T-helper 2 cell (primary cell): ENCODE measurements at regions not wholly inside any gene's neighbourhood (a gene's known extent, or its start where the extent isn't known, plus 50 kb on each side); places are given as distances from the start of the nearest gene placed in this dataset.

Experiments
- DNase-seq, 5 experiments: peaks; one replicate each; pipeline versions ENCODE4 v3.0.0 to v3.0.0-alpha.2; 2012 to 2022

DNA sequence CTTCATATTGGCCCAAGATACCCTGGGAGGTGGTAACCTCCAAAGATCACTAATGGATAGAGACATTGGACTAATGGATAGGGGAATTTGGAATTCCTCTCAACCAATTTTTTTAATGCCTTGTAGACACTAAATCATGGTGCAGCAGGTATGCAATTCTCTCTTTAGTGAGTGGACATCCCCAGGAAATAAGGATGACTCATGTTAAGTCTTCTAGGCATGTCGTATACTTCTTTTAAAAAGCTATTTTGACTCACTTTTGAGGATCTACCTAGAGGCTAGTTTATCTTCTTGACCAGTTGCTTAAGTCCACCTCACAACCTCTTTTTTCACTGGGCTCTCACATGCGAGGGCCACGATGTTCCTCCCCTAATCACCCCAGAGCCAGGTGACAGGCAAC, 211.6 kb upstream of the CDH12 start:
- DNase-seq, result no peak

DNA sequence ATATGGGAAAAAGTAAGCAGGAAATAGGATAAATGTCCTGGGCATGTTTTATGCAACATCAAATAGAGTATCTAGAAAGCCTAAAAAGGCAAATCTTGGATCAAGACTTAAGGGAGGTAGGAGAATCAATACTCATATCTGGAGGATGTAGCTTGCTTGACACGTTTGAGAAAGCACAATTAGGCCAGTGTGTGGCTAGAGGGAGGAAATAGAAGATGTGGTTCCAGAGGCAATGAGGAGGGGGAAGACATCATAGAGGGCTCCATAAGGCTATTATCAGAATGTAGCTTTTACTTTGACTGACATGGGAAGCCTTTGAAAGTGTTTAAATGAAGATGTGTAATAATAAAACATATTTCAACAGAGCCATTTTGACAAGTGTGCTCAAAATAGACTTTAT, 200.7 kb upstream of the CDH12 start:
- DNase-seq, result no peak

DNA sequence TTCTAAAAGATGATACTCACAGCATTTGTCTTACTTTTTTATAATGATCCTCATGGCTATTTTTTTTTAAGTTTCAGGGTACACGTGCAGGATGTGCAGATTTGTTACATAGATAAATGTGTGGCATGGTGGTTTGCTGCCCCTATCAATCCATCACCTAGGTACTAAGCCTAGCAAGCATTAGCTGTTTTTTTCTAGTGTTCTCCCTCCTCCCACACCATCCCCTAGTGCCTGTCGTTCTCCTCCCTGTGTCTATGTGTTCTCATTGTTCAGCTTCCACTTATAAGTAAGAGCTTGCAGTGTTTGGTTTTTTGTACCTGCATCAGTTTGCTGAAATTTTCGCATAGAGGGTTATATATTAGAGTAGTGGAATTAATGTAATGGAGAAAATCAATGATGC, 189.1 kb upstream of the CDH12 start:
- no peak for DNase-seq

DNA sequence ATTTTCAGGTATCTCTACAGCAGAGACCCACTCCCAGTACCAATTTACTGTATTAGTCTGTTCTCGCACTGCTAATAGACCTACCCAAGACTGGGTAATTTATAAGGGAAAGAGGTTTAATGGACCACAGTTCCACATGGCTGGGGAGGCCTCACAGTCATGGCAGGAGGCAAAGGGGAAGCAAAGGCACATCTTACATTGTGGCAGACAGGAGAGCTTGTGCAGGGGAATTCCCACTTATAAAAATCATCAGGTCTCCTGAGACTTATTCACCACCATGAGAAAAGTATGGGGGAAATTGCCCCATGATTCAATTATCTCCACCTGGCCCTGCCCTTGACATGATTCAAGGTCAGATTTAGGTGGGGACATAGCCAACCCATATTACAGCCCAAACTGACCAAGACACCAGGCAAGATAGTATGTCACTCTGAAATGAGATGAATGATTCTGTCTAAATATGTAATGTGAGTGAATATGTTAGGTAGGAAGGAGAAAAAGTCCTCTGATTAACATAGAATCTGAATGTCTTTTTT, 182.5 kb upstream of the CDH12 start:
- DNase-seq, result no peak

DNA sequence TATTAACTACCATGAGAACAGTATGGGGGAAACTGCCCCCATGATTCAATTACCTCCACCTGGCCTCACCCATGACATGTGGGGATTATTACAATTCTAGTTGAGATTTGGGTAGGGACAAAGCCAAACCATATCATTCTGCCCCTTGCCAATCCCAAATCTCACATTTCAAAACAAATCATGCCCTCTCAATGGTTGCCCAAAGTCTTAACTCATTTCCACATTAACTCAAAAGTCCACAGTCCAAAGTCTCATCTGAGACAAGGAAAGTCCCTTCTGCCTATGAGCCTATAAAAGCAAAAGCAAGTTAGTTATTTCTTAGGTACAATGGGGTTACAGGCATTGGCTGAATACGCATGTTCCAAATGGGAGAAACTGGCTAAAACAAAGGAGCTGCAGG, 180.7 kb upstream of the CDH12 start:
- no peak for DNase-seq

DNA sequence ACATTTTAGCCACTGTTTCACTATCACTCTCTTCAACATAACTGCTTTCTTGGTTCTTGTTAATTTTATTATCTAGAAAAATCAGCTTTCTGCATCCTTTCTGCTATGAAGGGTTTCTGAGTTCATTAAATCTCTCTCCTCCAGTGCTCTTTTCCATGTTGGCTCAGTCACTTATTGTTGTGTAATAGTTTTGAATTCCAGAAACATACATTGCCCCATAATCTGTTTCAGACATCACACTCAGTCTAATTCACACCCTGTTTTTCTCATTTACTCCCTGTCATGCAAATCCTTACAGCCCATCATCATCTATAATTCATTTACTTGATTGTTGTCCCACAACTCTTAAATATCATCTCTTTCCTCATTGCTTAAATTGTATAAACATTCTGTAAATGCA, 176.1 kb upstream of the CDH12 start:
- no peak for DNase-seq

DNA sequence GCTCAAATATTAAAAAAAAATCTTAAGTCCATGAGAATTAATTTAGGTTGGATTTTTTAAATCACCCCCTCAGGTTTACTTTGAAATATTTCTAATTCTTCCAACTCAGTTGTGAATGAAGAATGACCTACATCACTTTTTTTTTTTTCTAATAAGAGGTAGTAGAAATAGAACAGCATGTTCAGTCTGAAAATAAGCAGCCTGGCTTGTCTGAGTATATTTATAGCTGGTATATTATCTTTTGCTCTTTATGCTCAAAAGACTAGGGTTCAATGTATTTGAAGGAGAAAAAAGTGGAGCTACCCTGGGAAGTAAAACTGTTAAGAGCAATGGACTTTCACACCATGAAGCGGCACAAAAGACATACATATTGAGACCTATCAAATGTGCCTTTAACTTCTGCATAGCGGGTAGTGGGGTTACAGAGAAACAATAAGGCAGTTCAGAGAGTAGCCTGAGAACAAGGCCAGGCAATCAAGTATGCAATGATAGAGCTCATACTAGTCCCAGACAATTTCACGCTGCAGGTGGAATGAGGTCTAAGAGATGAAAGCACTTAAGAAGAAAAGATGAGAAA, 175.4 kb upstream of the CDH12 start:
- no peak for DNase-seq

DNA sequence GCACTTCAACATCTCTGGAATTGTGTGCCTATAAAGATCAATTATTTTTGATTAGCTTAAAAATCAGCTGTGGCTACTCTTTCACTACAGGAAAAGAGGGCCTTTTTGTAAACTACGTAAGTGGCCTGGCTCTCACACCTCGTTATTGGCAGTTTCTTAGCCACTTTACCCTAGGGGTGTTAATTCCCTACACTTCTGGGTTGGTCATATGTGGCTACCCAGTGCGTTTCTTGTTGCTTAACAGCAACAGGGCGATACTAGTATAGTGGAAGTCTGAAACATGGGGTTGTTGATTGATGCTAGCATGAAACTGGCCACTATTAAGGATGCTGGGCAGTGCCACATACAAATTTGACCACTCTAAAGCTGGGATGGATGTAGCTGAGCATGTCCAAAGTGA, 174.7 kb upstream of the CDH12 start:
- DNase-seq, result no peak

DNA sequence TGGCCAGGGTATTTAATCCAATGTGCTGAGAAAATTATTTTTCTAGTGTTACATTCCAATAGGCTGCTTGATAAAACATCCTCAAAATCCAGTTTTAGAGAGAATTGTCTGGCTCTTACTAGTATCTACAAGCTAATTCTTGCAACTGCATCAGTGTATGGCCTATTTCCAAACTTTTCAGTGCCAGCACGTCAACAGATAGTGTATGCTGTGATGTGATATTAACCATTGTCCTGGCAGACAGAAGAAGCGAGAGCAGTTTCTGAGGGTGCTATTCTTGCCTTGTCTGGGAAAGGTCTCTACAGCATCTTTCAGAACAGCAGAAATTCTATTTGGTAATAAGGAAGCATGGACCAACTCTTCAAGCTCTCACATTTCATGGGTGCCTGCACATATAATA, 174.2 kb upstream of the CDH12 start:
- no peak for DNase-seq

DNA sequence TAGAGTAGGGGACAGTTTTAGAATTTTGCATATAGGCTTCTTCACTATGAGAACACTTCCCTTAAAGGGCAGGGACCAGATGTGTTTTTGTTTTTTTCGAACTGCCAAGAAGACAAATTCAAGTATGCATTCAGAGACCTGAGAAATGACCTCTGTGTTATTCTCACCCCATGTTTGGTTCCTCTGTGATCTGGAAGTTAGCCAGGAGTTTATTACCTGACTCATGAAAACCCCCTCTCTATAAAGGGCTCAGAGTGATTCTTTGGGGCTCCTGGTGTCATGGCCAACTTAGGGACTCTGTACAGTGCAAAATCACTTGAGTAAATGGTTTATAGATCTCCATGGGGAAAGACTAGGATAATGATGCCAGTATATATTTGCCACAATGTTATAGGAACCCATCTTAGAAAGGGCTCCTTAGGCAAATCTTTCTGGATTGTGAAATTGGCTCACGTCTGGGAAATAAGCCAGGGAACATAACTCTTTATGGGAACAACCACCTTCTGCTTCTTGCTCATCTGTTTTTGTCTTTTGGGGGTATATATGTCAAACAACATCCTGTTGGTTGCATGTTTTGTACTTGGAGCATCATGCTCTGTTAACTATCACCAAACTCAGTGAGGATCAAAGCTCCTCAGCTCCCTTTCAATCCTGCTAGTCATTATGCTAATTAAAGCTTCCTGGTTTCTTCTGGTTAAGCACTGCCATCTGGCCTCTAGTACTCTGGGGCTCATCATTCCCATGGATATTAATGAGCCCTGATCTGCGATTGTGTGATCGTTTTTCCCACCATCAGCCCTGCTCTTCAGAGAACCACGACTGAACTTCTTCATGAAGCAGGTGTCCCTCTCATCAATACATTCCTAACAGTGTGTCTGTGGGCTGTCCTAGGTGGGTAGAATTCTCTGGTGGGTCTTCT, 173.4 kb upstream of the CDH12 start:
- DNase-seq, result no peak

DNA sequence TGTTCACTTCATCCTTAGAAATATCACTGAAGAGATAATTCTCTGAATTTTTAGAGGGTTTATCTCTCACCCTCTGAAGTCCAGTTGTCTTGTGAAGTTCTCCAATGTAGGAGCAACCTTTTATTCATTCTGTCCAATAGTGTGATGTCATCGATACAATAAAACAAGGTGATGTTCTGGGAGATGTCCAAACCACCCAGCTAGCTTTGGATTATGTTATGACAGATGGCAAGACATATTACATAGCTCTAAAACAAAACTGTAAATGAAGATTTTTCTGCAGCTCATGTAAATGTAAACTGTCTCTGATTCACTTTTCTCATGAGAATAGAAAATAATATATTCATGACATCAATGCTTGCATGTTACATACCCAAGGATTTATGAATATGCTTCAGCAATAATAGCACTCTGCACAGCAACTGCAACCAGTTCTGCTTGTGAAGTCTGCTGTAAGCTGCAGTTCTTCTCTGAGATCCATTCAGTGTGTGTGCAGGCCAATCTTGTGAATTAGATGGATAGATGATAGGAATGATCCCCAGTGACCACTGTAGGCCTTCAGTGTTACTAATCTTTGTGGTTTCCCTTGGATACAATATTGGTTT, 172.6 kb upstream of the CDH12 start:
- DNase-seq, result no peak

DNA sequence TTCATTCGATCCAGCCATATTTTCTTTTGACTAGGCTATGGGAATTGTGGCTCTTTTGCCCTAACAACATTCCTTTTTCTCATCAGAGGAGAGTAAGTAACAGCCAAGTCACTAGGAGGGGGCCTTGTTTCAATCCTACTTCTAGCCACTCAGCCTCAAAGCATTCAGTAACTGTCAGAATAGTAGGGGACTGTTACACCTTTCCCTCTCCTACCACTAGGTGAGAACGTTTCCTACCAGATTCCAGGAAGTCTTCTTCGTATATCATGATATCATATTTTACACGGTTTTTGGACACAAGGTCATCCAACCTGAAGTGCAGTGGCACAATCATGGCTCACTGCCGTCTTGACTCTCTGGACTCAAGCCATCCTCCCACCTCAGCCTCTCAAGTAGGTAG, 171.3 kb upstream of the CDH12 start:
- no peak for DNase-seq

DNA sequence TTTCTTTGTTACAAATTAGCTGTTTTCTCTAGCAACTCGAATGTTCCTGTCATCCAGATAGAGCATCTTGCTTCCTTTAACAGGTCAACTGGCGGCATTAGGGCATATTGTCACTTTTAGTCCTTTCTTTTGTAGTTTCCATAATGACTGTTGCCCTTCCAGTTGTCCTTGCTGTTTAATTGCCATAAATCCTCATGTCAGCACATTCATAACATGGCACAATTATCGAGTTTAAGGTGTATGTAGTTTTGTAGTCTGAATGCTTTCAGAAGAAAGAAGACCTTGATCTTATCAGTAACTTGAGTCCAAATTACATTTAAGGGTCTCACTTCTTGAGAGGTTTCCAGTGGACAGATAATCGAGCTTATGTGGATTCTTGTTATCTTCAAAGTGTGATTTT, 161.7 kb upstream of the CDH12 start:
- no peak for DNase-seq

DNA sequence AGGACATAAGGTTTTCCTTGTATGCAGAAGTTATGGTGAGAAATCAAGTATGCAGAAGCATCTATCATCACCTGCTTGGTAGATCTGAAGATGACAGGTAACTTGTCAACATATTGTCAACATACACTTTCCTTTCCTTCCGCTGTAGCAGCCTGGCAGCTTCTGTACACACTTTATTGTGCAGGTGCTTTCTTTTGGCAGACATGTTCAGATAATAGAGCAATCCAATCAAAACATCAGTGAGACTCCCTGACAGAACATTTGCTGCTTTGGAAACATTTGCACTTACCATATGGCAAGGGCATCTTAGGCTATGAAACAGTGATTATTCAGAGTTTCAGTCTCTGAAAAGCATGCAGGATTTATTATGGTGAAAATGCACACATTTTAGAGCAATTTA, 161.1 kb upstream of the CDH12 start:
- no peak for DNase-seq

DNA sequence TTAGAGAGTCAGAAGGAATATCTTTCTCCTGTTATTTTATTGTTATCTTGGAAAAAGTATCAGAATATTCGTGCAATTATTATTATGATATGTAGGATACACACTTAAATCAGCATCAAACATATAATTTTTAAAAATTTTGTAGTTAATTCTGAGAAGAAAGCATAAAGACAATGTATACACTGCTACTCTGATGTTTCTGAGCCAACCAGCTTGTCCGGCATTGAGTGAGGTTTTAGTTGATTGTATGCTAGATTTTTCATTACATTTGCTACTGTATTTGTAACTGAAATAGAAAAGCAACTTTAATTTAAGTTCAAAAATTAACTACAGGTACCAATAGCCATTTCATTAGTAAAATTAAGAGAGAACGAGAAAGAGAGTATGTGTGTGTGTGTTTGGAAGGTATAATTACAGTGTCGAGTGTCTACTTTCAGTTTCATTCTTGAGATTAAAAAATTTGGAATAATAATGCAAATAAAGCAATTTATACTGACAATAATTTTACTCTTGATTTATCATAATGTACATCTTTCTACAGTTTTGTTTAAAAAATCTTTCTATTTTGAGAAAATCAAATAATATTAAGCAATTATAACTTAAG, 160.4 kb upstream of the CDH12 start:
- DNase-seq, result no peak

DNA sequence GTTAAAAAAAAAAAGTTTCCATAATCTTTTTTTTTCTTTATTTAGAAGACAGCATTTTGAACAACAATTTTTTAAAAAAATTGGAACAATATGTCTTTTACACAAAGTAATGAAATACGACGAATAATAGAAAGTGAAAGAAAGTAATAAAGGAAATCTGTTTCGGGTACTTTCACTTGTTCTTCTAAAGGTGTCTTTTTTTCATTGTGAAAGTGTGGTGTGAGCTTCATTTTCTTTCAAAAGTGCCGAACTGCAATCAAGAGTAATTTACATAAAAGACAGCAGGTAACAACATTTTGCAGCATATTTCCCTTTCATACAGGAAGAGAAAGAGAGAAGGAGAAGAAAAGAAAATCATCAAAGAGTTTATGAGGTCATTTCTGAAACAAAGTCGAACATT, 159.7 kb upstream of the CDH12 start:
- DNase-seq, result peak in 1 of 5 experiments; percentile 0

DNA sequence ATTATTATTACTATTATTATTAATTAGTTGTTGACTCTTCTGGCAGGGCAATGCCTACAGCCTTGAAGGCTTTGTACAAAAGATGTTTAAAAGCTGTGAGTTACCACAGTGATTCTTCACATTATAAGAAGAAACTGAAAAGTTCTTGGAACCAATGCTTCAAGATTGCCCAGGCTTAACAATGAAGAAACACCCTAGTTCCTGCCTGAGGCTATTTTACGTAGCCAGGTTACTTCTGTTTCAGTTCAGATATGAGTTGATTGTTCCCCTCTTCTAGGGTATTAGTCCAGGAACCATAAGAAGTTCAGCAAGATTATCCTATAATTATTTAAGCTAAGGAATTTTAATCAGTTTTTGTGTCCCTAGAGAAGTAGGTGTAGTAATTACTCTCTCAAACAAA, 154.6 kb upstream of the CDH12 start:
- no peak for DNase-seq

DNA sequence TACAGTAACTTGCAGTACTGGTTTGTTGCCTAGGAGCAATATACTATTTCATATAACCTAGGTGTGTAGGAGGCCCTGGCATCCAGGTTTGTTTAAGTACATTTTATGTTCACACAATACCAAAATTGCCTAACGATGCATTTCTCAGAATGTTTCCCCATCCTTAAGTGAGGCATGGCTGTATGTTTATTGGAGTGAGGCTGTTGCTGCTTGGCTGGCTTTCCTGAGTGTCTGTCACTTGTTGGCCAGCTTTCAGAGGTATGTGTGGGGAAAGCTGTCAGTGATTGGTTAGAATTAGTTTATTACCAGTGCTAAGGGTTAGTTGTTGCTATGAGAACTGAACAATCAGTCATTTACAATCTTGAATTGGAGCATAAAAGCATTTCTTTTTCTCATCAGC, 154.1 kb upstream of the CDH12 start:
- DNase-seq, result no peak

DNA sequence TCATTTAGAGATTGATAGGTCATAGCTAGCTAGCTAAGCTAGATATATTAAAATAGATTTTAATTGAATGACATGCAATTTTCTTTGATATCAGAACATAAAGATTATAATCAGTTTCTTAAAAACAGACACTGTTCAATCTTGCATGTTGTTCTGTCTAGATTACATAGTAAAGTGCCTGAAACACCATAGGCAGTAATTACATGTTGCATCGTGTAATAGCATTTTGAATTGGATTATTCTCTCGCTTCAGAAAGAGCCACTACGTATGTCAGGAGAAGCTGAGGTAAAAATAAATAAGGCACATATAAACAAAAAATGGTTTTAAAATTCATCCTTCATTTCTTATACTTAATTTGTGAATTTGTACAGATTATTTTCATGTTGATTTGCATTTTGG, 148.0 kb upstream of the CDH12 start:
- no peak for DNase-seq

DNA sequence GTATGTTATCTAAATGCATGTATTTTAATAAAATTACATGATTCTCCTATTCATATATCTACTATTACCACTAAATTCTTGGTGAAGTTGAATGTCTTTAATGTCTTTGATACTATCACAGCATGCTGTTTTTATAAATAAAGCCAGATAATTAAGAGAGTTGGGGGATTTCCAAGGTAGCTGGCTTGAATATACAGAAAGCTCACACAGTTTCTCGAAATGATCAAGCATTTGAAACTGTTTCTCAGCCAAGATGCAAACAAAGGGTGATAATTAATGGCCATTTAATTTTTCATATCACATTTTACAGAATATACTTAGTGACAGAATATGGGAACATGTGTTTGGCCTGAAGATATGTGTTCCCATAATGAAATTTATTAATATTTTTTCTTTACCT, 145.6 kb upstream of the CDH12 start:
- no peak for DNase-seq

DNA sequence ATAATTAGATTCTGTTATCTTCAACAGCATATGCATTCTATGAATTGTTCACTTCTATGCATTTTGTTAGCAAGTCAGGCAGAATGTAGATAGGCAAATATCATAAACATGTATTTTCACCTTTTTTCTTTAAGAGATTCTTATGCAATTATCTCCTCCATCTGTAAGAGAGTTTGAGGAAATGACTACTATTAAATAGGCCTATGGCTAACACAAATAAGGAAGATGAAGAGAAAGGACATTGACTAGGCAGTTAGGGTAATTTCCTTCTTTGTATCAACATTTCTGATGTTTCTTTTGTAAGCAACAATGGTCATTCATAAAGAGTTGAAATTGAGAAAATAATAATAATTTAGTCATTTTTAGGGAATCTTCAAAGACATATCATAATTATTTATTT, 145.2 kb upstream of the CDH12 start:
- no peak for DNase-seq

DNA sequence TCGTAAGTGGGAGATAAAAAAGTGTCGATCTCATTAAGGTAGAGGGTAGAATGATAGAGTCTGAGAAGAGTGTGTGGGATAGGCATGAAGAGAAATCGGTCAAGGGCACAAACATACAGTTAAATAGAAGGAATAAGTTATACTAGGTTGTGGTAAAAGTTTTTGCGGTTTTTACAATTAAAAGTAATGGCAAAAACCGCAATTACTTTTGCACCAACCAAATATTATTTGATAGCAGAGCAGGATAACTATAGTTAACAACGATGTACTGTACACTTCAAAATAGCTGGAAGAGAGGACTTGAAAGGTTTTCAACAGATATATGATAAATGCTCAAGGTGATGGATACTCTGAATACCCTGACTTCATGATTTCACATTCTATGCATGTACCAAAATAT, 135.8 kb upstream of the CDH12 start:
- no peak for DNase-seq

DNA sequence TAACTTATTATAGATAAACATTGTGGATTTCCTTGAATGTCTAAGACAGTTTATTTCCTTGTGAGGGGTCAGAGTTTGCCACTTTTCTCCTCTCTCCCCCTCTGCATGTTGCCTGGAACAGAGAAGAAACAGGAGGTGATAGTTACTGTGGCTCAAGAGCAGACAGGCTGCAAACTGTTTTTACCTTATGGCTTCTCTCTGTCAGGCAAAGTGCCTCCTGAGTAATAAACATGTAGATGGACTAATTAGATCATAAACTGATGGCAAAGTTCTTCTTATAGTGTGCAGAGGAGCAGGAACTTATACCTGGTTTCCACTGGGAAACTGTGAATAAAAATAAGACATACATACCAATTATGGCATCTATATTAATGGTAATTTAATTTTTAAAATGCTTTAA, 133.1 kb upstream of the CDH12 start:
- no peak for DNase-seq

DNA sequence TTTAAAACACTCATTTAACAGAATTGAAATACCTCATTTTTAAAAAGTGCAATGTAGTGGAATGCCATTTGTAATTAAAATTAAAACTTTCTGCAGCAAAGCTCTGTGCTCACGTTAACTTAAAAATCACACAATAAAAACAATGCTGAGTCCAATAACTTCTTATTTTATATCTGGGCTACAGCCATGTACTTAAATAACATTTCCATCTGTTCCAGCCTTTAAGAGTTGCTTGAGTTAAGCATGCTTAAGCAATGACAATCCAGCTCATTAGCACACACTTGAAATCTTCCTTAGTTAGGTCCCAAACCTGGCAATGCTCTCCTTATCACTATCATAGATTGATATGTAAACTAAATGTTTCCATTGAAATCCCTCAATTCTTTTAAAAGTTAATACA, 132.3 kb upstream of the CDH12 start:
- no peak for DNase-seq
